SKM-1 treated with dmso at 0.1 percent for 144 hours (cell line): ENCODE measurements at regions not wholly inside any gene's neighbourhood (a gene's known extent, or its start where the extent isn't known, plus 50 kb on each side); places are given as distances from the start of the nearest gene placed in this dataset.
A peak's percentile ranks its signal among the peaks of the same experiment; 100 is the strongest.
"Not testable (repeated sequence)": the region's sequence is repeated elsewhere in the genome, so short reads cannot be mapped to it uniquely, and the experiment has no call there.

Experiments used
- DNase-seq: peaks from one replicate; lab custom pipeline; 2025; ENCODE audit not compliant: unreplicated experiment; lab: John Stamatoyannopoulos, UW

GRCh38 chr3:177906126-177906511 is 630.1 kb upstream of the KCNMB2 start:
- DNase-seq: no peak

- DNase-seq: no peak
Measured at GRCh38 chr3:177906578-177907229, 629.5 kb upstream of the KCNMB2 start.

GRCh38 chr3:177909530-177909929 is 626.7 kb upstream of the KCNMB2 start:
- DNase-seq: not testable (repeated sequence)

GRCh38 chr3:177914224-177914623 is 622.0 kb upstream of the KCNMB2 start:
- DNase-seq: no peak

- no peak for DNase-seq
Measured at GRCh38 chr3:177916461-177916860, 619.8 kb upstream of the KCNMB2 start.

GRCh38 chr3:177917234-177917861 is 618.9 kb upstream of the KCNMB2 start:
- no peak for DNase-seq

GRCh38 chr3:177921153-177921552 is 615.1 kb upstream of the KCNMB2 start:
- no peak for DNase-seq

GRCh38 chr3:177924261-177924660 is 612.0 kb upstream of the KCNMB2 start:
- DNase-seq: no peak

- DNase-seq: no peak
Measured at GRCh38 chr3:177928172-177928873, 607.9 kb upstream of the KCNMB2 start.

- DNase-seq: no peak
Measured at GRCh38 chr3:177929310-177929709, 606.9 kb upstream of the KCNMB2 start.

- DNase-seq: no peak
Measured at GRCh38 chr3:177930771-177931170, 605.5 kb upstream of the KCNMB2 start.

GRCh38 chr3:177931346-177931745 is 604.9 kb upstream of the KCNMB2 start:
- DNase-seq: no peak

GRCh38 chr3:177932346-177932745 is 603.9 kb upstream of the KCNMB2 start:
- no peak for DNase-seq

- peak; percentile 12 for DNase-seq
Measured at GRCh38 chr3:177932750-177933660, 603.2 kb upstream of the KCNMB2 start.

- no peak for DNase-seq
Measured at GRCh38 chr3:177934001-177934891, 602.0 kb upstream of the KCNMB2 start.

- no peak for DNase-seq
Measured at GRCh38 chr3:177935047-177935446, 601.2 kb upstream of the KCNMB2 start.

- no peak for DNase-seq
Measured at GRCh38 chr3:177936721-177937120, 599.5 kb upstream of the KCNMB2 start.

GRCh38 chr3:177942911-177943310 is 593.3 kb upstream of the KCNMB2 start:
- no peak for DNase-seq

- peak; percentile 31 for DNase-seq
Measured at GRCh38 chr3:177944228-177944661, 592.0 kb upstream of the KCNMB2 start.

- DNase-seq: no peak
Measured at GRCh38 chr3:177946048-177946447, 590.2 kb upstream of the KCNMB2 start.
